ENCODE measurements at regions not wholly inside any gene's neighbourhood (a gene's known extent, or its start where the extent isn't known, plus 50 kb on each side); places are given as distances from the start of the nearest gene placed in this dataset.

DNA sequence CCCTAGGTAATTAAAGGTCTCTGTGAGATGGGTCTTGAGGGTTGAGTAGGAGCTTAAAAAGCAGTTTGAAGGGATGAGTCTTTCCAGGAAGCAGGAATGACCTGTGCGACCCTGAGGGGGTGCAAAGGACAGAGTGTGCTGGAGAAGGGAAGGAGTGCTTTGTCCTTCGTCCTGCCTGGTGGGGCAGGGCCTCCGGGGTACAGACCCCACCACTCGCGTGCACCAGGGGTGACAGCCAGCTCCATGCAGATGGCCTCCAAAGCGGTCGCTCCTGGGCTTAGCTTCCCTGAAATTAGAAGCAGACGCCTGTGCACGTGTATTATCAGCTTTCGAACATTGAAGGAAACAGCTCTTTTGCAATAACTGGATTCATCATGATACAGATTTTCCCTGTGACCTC is 959.8 kb downstream of the BRD1 start:
- DNase-seq (ENCODE audit: low read depth in 3 of 3), result no peak

DNA sequence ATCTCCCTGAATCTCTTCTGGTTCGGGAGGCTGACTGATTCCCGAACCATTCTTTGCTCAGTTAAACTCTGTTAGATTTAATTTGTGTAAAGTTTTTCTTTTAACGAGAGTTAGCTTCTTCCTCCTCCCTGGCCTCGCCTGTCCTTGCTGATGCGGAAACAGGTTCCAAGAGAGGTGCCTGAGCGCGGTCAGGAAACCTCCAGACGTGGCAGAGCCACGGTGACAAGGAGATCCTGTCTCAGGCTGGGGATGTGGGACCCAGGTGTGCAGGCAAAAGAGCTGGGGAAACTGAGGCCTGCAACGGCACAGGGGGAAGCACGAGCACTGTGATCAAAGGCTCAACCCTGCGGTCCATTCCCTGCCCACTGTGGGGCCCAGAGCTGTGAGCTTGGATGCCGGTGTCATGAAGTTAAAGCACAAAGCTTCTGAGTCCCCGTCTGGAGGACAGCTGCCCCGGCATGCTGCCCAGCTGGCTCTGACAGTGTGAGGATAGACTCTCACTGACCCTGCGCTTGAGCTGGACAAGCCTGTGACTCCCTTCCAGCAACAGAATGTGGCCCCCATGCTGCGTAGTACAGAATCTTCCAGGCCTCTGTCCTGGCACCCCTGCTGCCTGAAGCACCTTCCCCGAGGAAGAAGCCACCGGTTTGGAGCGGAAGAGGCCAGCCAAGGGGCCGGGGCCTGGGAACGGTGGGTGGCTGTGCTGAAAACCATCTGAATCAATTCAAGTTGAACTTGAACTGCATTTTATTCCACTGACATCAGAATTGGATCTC is 960.6 kb downstream of the BRD1 start:
- DNase-seq (ENCODE audit: low read depth in 3 of 3), result no peak

DNA sequence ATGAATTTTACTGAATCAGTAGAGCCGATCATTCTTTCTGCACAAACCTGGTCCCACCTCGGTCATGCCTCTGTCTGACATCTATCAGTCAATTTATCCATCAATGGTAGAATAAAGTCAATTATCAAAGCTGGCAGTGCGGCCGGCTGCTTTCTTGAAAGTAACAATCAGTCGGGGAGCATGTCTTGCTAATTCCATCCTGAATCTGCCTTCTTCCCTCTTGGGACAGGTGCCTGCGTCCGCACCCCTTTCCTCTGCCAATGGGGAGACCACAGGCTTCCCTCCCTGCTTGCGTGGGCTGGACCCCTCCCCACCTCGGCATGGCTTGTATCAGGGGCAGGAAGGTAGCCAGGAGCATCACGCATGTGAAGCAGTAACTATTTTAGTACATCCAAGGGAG is 962.9 kb downstream of the BRD1 start:
- DNase-seq (ENCODE audit: low read depth in 3 of 3), result no peak

DNA sequence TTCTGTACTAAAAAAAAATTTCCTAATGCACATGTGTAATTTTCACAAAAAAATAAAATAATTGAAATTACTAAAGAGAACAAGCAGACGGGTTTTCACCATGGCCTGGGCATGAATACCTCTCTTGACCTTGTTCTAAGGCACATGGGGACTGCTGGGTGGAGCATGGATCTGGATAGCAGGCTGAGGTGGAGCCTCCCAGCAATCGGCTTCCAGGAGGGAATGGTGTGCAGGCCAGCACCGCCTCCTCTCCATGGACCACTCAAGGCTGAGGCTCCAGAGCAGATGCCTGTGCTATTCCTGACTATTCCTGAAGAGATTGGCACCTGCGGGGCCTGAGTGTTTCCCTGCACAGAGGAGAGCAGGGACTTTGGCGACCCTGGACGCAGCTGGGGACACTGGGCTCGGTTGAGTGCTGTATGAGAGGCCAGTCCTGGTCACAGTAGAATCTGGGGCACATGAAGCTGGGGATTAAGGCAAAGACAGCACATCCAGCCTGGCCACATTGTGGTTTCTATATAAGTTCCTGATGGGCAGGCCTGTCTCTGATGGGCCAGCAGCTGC is 963.6 kb downstream of the BRD1 start:
- DNase-seq (ENCODE audit: low read depth in 3 of 3), result no peak

DNA sequence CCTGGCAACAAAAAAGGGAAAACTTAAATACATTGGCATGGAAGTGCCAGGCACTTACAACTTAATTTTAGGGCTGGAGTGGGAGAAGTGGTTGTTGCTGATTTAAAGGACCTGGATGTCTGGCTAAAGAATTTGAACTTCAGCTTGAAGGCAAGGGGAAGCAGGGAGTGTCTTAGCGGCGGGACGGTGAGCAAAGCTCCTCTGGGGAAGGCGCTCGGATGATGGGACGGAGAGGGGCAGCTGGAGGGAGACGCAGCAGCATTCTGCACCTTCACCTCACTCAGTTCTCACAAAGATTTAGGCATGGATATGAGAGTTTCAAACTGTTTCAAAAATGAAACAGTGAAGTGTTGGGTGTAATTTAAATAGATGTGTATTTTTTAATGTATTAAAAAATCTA is 967.1 kb downstream of the BRD1 start:
- no peak for DNase-seq (ENCODE audit: low read depth in 3 of 3)

DNA sequence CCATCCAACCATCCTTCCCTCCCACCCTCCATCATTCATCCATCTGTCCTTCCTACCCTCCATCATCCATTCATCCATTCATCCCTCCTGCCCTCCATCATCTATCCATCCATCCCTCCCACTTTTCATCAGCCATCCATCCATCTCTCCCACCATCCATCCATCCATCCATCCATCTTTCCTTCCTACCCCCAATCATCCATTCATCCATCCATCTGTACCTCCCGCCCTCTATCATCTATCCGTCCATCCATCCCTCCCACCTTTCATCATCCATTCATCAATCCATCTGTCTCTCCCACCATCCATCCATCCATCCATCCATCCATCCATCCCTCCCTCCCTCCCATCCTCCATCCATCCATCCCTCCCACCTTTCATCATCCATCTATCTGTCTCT is 968.8 kb downstream of the BRD1 start:
- DNase-seq (ENCODE audit: low read depth in 3 of 3), result no peak

DNA sequence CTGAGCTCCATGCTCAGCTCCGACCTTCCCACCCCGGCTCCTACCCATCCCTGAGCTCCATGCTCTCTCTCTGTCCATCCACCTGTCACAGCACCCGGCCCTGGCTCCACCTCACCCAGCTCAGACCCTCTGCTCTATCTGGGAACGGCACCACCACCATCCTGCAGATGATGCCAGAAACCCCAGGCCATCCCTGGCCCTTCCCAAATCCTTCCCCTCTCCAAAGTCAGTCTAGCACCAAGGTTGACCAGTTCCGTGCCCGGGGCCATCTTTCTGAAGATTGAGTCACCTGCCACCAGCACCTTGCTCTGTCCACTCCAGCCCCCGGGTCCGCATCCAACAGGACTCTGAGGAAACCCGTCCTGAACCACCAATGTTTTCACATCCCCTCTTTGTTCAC is 969.6 kb downstream of the BRD1 start:
- DNase-seq (ENCODE audit: low read depth in 3 of 3), result no peak

DNA sequence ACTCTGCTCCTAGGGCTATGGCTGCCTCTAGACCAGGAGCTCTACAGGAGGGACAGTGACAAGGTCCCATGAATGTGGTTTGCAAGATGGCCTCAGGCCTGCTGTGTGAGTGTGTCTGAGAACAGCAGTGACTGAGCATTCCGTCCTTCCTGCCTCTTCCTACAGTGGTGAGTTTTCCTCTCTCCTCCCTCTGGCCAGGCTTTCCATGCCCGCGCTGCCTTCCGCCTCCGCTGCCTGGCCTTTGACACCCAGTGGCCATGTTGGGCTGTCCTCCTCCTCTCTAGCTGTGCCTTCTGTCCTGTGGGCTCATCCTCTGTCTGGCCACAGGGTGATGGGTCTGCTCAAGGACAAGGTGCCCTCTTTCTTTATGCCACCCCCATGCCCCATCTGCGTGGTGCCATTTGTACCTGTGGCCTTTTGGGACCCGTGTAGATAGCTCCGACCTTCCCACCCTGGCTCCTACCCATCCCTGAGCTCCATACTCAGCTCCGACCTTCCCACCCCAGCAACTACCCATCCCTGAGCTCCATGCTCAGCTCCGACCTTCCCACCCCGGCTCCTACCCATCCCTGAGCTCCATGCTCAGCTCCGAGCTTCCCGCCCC is 970.4 kb downstream of the BRD1 start:
- no peak for DNase-seq (ENCODE audit: low read depth in 3 of 3)

DNA sequence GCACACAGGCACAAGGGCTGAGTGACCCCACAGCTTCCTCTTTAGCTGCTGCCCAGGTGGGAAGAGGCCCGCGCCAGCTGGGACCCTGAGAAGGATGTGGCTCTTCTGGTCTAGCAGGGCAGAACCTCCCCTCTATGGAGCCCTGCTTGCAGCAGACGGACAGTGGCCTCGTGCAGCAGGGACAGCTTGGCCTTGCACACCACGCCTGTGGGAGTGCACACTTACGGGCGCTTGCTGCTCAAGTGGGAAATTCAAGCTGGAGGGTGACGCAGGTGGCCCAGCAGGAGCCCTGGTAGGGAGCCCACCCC is 971.4 kb downstream of the BRD1 start:
- no peak for DNase-seq (ENCODE audit: low read depth in 3 of 3)

DNA sequence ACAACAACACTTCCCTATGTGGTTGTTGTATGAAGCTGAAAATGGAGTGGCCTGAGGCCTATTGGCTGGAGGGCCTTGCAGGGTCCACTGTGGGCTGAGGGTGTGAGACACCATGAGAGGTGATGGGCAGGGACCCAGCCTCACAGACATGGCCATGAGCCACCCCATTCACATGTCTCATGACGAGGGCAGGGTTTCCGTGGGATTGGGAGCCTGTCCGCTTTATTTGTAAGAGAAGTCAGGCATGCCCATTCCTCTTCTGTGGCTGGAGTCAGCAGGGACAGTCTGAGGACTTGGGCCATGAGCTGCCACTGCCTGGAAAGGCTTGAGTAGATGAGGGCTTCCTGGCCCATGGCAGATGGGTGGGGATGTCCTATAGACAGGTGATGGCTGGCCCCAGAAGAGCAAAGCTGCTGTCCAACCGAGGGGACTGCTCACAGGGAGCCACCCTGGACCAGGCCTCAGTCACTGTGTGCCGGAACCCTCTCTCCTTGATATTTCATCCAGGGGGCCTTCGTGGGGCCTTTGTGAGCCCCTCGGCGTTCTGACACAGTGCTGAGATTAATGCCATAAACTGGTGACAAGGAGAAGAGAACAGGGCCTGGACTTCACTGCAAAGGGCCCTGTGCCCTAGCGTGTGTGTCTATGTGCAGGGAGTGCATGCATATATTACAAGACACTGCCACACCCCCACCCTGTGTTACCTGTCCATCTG is 971.9 kb downstream of the BRD1 start:
- no peak for DNase-seq (ENCODE audit: low read depth in 3 of 3)

DNA sequence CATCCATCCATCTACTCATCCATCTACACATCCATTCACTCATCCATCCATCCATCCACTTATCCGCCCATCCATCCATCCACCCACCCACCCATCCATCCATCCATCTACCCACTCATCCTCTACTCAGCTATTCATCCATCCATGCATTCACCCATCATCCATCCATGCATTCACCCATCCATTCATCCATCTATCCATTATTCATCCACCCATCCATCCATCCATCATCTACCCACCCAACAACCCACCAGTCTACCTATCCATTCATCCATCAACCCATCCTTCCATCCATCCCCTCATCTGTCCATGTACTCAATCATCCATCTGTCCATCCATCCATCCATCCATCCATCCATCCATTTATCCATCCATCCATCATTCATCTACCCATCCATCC is 972.7 kb downstream of the BRD1 start:
- DNase-seq (ENCODE audit: low read depth in 3 of 3), result no peak

DNA sequence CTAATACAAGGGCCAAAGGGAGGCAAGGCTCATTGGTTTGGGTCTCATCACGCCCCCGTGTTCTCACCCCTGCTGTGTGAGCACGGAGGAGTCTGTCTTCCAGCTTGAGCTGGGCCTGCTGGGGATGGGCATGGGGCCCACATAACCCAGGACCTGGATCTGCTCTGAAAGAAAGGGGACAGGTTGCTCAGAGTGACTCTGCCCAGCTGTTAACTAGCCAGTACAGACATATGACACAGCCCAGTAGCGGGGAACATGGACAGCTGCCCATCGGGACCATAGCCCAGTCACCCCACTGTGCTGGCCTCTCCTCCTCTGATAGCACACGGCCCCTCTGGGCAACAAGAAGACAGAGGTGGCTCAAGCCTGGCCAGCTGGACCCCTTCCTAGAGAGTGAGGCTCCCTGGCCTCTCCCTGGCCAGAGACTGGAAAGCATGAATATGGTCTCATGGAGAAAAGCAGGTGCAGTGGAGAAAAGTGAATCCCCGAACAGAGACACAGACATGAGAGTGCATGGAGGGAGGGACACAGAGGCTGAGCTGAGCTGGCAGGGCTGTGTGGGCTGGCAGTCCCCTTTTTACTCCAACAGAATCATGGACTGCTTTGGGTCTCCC is 973.9 kb downstream of the BRD1 start:
- DNase-seq (ENCODE audit: low read depth in 3 of 3), result no peak

DNA sequence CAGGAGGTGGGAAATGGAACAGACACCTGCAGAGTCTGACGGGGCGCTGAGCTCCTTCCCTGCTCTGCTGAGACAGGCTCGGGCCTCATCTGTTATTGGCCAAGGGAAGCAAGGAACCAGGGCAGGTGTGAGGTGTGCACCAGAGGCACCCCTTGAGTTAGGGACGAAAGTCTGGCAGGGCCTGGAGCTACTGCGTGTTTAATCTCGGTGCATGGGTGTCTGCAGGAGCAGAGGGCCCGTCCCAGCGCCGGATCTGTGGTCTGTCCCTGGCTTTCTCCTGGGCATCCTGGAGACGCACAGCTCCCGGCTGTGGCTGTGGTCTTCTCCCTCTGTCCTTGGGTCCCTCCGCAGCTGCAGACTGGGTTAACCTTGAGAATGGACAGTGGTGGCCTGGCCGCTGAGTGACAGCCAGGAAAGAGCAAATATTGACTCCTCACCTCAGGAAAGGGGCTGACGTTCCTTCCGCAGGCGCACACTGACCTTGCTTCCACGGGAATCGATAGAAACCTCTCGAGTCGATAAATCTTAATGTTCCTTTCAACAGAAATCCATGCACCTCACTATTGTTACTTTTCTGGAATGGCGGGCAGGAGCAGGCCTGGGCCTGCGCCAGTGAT is 975.6 kb downstream of the BRD1 start:
- no peak for DNase-seq (ENCODE audit: low read depth in 3 of 3)

DNA sequence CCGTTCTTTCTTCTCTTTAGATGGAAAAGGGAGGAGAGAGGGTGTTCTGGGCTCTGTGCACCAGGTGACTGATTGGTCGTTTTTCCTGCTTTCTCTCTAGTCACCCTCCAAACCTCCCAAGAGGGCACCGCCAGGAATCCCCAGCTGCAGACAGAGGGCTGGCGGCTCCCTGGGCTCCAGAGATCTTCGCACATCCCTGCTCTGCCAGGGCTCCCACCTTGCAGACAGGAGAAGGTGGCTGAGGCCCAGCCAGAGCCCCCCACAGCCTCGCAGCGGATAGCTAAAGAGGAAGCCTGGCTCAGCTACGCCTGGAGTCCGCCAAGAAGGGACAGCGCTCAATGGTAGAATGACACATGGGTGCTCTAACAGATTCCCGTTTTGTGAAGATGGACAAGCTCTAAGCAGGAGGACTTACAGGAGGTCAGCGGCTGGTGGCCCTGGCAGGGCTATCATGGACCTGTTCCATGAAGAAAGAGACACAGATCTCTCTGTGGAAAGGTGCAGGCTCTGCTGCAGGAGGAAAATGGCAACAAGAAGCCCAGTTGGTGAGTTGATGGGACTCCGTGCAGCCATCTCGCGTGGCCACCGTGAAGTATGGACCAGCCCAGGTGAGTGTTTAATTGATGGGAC is 976.9 kb downstream of the BRD1 start:
- DNase-seq (ENCODE audit: low read depth in 3 of 3), result no peak

DNA sequence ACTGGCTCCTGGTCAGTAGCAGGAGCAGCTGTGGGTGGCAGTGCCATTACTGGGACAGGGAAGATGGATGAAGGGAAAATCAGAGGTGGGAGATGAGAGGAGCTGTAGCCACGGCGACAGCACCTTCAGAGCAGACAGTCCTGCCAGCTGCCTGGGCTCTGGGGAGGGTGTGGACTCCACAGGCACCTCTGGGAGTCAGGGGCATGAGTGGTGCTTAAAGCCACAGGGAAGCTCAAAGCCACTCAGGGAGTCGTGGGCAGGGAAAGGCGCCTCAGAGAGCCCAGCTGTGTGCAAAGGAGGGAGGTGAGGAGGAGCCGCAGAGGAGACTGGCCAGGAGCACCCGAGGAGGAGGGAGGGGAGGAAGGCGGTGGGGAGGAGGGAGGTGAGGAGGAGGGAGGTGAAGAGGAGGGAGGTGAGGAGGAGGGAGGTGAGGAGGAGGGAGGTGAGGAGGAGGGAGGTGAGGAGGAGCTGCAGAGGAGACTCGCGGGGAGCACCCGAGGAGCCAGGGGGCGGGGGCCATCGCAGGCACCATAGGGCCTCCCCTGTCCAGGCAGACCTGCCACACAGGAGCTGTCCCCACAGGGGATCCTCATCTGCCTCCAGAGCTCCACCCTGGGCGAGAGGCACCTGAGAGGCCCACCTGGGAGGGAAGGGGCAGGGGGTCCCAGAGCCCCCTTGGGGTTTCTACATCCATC is 977.6 kb downstream of the BRD1 start:
- no peak for DNase-seq (ENCODE audit: low read depth in 3 of 3)

DNA sequence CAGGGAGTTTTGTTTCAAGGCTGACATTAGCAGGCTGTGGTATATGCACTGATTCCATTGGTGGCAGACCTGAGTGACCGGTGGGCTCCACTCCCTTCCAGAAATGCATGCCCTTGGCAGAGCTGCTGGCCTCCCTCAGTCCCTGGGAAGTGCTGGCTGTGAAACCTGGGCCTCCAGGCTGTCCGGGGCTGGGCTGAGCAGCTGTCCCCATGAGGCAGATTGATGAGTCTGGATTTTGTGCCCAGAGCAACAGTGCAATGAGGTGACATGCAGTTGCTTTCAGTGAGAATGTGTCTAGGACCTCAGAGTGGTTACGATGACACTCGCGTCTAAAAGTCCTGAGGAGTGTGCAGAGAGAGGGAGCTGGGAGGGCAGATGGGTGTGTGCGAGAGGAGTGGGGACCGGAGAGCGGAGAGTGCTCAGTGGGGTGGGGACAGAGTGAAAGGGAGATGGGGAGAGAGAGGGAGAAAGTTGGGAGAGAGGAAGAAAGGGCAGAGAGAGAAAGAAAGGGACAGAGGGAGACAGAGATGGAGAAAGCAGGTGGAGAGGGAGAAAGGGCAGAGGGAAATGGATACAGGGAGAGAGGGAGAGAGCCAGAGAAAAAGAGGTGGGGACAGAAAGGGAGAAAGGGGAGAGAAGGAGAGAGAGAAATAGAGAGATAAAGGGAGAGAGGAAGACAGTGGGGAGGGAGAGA is 978.3 kb downstream of the BRD1 start:
- no peak for DNase-seq (ENCODE audit: low read depth in 3 of 3)

DNA sequence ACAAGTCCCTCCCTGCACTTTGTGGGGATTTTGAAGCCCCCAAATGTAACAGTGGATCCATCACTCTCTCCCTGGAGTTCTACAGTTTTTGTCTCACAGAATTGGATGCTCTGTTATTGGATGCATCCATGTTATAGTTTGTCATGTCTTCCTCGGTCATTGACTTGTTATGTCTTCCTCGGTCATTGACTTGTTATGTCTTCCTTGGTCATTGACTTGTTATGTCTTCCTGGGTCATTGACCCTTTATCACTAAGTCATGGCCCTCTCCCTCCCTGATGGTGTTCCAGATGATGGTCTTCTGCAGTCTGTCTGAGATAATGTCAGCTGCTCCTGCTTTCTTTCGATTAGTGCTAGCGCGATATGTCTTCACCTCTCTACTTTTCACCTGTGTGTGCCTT is 981.5 kb downstream of the BRD1 start:
- no peak for DNase-seq (ENCODE audit: low read depth in 3 of 3)

DNA sequence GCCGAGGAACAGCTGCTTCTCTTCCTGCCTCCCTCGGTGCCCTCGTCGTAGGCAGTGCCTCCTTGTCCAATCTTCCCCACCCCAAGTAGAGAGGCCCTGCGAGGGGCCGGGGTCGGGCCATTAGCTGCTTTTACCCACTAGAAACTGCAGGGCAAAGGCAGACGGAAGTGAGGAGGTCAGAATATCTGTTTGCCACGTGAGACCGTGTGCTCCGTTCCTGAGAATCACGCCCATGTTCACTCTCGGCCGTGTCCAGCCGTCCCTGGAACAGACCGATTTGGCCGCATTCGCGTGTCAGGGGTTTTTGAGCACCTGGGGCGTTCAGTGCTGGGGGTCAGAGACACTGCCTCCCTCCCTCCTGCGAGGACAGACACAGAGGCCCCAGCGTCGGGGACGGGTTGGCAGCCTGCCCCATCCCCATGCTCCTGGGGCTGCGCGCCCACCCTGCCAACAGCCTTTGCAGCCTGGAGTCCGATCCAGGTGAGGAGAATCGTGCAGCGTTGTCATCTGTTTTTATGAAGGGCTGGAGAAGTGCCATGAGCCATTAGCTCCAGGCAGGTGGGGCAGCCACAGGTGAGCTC is 982.2 kb downstream of the BRD1 start:
- DNase-seq (ENCODE audit: low read depth in 3 of 3), result no peak

DNA sequence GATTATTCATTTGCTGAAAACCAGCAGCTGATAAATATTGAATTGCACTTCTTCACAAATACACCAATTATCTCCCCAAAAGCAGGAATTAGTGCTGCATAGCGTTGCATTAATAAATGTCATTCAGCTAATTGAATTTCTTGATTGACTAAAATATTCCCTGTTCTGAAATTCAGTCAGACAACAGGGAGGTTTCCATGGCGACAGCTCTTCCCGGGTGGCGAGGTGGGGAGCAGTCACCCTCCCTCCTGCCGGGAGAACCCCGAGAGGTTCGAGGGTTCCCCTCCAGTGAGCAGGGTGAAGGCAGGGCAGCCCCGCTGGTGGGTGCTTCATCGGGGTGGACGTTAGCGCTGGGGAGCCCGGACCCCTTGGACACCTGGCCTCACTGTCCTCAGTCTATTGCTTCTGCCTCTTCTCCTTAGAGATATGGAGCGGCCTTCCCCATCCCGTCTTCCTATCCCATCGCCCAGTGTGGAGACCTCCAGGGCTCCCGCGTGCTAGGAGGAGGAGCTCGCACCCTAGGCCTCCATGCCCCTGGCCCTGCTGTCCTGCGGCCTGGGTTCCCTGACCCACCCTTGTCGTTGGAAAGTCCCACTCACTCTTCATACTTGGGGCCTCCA is 983.5 kb downstream of the BRD1 start:
- no peak for DNase-seq (ENCODE audit: low read depth in 3 of 3)

DNA sequence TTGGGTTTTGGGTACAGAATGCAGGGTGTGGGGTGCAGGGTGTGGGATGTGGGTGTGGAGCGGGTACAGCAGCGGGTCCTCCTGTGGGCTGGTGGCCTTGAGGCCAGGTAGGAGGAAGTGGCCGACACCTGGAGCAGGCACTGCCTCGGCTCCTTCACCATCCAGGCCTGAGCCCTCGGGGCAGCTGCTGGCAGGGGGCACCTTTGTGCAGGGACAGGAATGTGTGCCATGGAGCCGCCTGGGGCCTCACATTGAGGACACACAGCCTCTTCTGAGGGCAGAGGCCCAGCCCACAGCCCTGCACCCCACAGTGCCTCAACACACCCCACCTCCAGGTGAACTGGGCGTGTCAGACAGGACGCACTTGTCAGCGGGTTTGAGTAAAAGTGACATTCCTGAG is 984.0 kb downstream of the BRD1 start:
- DNase-seq (ENCODE audit: low read depth in 3 of 3), result no peak
